Uterus (tissue), 2 donors: ENCODE measurements at regions not wholly inside any gene's neighbourhood (a gene's known extent, or its start where the extent isn't known, plus 50 kb on each side); places are given as distances from the start of the nearest gene placed in this dataset.

ENCODE experiments used
- CTCF ChIP-seq, 4 experiments: fragments of 200-600 bp in 2 of 4; fragments of 450-650 bp in 2 of 4; sonication (generic) in 2 of 4; IDR thresholded peaks; one replicate each; pipeline ENCODE4 v1.5.1; 2016 to 2019; ENCODE audit warnings: antibody characterized with exemption in 4 of 4, mild to moderate bottlenecking in 2 of 4, moderate library complexity in 1 of 4
- POLR2A ChIP-seq, 2 donors: fragments of 450-650 bp; IDR thresholded peaks; one replicate each; pipeline ENCODE4 v1.6.1; 2016; ENCODE audit warnings: antibody characterized with exemption in 2 of 2, mild to moderate bottlenecking in 1 of 2, moderate library complexity in 1 of 2

GRCh38 chr16:26680671-26681070, 386.1 kb upstream of the C16orf82 start:
- TF ChIP-seq CTCF (IDR thresholded peaks at IDR 0.05) (no peak), POLR2A (IDR thresholded peaks at IDR 0.05) (no peak)
